ENCODE measurements at regions not wholly inside any gene's neighbourhood (a gene's known extent, or its start where the extent isn't known, plus 50 kb on each side); places are given as distances from the start of the nearest gene placed in this dataset.

DNA sequence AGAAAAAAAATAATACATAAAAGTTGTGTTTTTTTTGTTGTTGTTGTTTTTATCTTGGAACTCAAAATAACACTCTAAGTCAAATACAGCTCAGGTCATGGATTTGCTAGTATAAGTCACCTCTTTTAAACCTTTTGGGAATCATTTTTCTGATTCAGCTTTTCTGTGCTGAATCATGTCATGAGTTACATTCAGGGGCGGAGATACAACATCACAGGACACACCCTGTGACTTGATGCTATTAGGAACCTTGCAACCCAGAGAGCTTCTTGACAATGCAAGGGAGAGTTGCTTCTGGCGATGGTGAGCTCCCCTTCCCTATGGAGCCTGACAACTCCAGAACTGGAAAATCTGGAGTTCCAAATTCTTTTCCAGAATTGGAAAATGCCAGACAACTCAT is 358.3 kb upstream of the C16orf82 start:
- TF ChIP-seq EZH2 (IDR thresholded peaks at IDR 0.05; ENCODE audit: insufficient read depth, poor library complexity, severe bottlenecking) (no peak), EZH2phosphoT487 (IDR thresholded peaks at IDR 0.05; ENCODE audit: insufficient read depth, low read depth) (no peak)
